ENCODE measurements at regions not wholly inside any gene's neighbourhood (a gene's known extent, or its start where the extent isn't known, plus 50 kb on each side); places are given as distances from the start of the nearest gene placed in this dataset.
"Not testable (repeated sequence)": the region's sequence is repeated elsewhere in the genome, so short reads cannot be mapped to it uniquely, and the experiment has no call there.

DNA sequence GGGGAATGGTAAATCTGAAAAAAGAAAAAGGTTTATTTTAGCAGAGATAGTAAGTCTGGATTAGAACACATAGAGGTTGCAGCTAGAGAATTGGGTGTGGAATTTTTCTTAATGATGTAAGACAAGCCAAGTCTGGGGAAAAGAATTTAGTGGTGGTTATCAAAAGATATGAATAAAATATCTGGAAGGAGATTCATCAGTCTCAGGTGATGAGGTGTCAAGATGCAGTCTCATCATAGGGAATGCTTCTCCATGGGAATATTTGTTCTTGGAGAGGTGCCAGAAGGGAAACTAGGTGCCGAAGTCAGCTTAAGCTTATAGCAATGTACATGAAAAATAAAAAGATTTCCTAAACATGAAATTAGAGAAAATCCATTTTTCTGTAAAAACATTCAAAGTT lies 504.1 kb upstream of the NR3C2 start:
- DNase-seq, result no peak

DNA sequence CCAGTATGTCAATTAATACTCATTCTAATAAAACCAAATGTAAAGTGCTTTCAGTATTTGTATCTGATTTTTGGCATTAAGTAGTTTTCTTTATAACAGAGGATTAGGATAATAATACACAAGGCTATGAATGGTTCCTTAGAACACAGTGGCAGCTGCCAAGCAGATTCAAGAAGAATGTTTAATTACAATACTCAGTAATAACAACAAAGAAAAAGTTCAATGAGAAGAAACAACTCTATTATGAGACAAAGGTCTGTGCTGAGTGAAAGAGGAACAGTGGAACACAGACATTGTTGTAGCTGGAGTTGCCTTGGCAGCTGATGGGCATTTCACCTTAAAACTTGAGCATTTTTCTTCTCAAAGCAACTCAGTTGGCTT lies 502.6 kb upstream of the NR3C2 start:
- DNase-seq, result no peak

DNA sequence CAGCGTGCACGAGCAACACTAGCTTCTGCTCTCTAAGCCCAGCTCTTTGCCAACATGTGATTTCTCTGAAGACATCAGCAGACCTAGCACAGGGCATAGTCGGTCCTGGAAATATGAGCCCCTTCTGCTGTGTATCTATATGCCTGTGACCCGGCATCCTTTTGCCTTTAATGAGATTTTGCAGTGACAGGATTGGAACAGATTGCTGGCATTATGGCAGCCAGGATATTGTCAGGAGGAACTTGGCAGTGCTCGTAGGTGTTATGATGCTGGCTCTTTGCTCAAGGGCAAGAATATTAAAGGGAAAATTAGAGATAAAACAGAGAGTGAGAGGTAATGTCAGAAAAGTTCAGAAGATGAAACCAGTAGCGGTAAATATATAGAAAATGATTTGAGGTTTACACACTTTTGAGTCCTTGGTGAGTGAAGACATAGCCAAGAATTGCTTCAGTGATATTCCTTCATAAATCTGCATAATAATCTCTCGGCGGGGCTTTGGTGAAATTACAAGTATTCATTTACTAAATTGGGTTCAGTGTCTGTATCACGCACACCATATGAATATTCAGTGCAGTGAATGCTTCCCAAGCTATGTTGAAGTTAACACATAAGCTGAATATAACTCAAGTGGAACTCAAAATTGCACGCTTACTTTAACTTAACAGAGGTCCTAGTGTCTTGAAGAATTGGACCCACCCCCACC lies 502.1 kb upstream of the NR3C2 start:
- no peak for DNase-seq

DNA sequence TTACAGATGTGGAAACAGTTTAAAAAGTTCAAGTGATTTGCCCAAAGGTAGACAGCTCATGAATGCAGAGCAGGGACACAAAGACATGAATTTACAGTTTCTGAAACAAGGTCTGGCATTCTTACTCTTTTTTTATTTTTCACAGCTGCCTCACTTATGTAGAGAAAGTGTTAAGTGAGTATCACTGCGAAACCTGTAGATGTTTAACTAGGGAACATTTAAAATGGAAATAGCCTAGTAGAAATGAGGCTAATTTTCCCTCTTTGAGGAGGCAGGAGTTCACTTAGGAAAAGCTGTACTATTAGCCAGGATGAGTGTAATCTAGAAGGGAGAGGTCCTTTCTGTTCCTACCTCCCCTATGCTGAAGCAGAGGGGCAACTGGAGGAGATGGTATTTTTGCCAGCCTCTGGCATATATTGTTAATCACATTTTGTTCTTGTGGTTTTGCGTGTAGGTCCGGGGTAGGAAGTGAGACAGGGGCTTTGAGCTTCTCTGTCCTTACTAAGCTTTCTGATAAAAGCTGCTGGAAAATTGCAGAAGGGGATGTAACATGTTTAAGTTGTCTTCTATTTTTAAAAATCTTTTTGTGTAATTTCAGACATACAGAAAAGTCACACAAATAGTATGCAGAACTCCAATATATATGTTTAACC lies 492.8 kb upstream of the NR3C2 start:
- DNase-seq, result no peak

DNA sequence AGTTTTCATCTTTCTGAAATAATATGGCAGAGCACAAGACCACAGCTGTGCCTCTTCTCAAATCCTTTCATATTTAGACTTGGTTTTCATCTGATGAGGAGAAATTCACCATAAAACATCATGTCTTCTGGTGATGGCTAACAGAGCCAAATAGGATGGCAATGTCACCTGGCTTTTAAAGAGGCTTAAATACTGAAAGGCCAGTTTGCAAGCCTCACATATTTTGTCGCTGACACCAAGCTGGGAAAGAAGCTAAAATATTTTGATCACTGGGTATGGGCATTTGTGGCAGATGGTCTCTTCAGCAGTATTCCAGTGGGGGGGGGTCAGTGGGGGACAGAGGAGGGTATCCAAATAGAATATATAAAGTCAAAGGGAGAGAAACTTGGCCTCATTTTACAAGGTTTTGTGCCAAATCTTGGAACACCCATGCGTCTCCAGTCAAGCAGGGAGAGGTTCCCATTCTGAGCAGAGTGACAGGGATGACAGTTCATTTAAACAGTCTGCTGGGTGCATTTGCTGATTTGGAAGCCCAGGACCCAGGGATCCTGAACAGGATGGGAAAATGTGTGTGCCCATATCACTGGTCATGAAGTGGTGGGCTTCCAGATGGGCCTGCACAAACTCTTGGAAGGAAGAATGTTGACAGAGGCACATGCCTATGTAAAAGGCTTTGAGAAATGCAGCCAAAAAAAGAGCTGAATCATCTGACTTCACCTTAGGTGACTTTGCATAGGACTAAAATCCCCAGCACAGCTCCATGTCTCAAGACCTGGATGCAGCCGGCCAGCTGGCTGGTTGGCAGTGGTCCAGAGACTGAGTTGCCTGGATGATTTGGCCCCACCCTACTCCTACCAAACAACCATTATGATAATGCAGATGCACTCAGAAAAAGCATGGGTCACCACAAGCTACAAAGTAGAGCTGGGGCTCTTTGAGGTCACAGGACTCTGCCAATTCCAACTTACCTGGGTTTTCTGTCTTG lies 484.4 kb upstream of the NR3C2 start:
- no peak for DNase-seq

DNA sequence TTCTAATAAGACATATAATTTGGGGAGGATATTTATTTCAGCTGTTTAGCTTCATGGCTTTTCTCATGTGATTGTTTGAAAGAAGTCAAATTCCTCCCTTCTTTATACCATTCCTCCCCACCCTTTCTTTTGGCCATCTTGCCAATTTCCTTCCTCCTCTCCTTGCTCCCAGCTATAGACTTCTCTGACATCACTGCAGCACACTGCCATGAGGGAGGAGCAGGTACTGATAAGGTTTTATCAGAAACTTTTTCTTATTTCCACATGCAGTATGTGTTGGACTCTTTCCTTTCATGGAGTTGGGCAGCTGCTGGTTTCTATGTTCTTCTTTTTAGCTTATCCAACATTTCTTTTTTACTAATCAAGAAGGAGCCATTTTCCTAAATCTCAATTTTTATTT lies 481.7 kb upstream of the NR3C2 start:
- no peak for DNase-seq

DNA sequence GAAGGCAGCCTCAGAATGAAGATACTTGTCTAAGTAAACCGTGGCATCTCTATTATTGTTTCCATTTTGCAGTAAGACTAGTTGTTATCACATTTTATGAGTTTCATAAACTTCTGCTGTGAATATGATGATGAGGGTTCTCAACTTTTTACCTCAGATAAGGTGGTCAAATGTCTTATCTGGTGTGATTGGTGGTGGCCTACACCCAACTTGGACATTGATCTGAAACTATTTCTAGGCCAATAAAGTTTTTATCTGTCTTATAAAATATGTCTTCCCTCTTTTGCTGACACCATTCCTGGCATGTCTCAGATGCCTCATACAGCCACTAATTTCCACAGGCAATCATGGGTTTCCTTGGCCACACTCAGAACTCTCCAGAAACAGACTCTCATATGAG lies 480.3 kb upstream of the NR3C2 start:
- DNase-seq, result no peak

DNA sequence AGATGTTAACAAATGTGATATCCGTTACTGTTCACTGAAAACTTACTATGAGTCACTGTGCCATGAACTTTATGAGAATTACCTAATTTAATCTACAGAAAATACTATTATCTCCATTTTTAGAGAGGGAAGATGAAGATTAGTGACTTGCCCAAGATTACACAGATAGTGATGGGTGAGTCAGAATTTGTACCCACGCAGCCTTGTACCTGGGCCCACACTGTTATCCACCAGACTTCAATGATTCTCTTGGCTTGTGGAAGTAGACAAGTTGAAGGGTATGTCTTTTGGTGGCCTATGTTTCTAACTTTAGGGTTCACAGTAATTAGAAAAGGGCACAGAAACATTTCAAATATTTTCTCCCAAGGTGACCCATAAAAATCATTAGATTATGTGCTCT lies 472.5 kb upstream of the NR3C2 start:
- no peak for DNase-seq

DNA sequence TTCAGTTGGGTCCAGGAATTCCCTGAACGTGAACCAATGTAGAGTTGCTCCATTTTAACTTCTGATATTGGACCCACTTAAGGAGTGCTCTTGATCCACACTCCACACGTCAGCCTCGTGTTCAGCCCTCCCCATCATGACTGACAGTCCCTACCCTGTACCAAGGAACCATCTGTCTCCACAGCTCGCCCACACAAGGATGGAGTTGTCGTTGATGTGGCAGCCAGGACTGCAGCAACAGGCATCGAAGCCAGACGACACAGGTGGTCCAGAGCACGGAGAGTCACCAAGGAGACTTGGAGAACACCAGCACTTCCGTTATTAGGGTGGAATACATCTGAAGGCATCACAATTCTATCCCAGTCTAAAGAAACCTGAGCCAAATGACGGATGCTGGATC lies 472.1 kb upstream of the NR3C2 start:
- DNase-seq, result no peak

DNA sequence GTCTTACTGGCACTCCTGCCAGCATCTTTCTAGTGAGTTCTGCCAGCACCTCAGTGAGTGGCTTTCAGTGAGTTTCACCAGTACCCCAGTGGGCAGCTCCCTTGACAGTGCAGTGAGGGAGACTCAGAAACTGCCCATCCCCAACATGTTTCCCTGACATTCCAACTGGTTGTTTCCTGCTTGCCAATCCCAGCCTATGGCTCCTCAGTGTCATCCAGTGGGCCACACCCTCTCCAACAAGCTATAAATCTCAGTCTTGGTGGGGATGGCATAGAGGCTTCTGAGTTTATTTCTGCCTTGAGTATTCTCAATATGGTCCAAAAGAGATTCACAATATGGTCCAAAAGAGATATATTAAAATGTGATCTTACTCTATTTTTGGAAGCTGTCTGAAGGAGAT lies 461.2 kb upstream of the NR3C2 start:
- no peak for DNase-seq

DNA sequence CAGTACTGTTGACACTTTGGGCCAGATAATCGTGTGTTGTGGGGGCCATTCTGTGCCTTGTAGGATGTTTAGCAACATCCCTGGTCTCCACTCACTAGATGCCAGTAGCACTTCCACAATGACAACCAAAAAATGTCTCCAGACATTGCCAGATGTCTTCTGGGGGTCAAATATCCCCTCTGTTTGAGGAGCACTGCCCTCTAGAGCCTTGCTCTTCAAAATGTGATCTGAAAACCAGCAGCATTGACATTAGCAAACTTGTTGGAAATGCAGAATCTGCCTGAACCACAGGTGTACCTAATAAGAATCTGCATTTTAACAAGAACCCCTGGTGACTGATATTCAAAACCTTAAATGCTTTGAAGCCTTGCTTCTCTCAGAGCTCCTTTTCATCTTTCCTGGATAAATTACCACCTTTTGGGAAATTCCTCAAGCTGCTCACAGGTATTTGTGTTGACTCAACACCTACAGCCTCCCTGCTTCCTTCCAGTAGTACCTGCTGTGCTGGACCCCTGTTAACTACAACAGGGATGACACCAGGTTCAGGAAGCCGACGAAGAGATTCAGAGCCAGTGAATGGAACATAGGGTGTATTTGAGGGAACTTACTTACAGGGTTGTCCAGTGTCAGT lies 459.0 kb upstream of the NR3C2 start:
- no peak for DNase-seq

DNA sequence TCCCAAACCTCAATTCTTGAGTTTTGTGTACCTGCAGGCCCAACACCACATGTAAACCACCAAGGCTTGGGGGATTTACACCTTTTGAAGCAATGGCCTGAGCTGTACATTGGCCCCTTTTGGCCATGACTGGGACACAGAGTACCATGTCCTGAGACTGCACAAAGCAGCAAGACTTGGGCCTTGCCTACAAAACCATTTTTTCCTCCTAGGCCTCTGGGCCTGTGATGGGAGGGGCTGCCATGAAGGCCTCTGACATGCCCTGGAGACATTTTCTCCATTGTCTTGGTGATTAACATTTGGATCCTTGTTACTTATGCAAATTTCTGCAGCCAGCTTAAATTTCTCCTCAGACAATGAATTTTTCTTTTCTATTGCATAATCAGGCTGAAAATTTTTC lies 455.9 kb upstream of the NR3C2 start:
- DNase-seq, result not testable (repeated sequence)

DNA sequence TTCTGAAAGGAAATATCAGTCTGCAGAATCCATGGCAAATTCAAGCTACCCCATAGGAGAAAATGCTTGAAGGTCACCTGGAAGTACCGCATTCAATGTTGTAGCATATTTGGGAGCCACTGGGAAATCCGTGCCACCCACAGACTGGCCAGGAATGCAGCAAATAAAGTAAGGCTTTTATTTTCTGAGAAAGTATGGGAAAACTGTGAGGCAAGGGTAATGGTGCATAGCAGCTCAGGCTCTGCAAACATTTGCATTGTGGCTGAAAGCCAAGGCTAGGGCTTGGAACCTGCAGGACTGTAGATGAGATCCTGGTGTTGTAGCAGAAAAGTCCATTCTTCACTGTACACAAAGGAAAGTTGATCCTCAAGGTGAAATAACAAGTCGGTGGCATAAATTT lies 450.9 kb upstream of the NR3C2 start:
- no peak for DNase-seq

DNA sequence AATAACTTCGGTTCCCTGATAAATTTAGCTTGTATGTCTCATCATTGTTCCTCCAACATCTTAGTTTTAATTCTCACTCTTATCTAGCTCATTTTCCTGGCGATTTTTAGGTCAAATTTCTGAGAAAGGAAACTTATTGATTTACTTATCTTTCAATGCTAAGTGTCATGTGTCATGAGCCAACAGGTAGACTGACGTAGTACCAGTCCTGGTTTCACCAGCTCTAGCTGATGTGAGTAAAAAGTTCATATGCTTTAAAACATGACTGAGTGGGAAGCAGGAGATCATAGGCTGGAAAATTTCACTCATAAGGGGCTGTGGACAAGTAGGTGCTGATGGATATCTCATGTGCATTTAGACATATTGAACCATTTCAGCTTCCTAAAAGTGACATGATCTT lies 441.7 kb upstream of the NR3C2 start:
- DNase-seq, result no peak

DNA sequence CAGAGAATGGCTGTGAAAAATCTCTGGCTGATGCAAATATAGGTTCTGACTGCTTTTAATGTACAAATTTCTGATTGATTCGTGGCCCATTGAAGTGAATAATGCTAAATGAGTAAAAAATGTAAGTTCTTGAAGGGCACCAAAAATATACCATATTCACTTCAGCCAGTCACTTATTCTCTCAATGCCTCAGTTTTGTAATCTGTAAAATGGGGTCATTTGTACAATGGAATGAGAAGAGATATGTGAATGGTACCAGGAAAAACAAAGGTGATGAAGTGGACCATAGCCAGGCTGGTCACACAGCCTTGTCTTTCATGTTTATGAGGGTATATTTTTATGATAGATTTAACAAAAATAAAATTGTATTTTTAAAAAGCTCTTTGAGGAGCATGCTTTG lies 441.2 kb upstream of the NR3C2 start:
- no peak for DNase-seq

DNA sequence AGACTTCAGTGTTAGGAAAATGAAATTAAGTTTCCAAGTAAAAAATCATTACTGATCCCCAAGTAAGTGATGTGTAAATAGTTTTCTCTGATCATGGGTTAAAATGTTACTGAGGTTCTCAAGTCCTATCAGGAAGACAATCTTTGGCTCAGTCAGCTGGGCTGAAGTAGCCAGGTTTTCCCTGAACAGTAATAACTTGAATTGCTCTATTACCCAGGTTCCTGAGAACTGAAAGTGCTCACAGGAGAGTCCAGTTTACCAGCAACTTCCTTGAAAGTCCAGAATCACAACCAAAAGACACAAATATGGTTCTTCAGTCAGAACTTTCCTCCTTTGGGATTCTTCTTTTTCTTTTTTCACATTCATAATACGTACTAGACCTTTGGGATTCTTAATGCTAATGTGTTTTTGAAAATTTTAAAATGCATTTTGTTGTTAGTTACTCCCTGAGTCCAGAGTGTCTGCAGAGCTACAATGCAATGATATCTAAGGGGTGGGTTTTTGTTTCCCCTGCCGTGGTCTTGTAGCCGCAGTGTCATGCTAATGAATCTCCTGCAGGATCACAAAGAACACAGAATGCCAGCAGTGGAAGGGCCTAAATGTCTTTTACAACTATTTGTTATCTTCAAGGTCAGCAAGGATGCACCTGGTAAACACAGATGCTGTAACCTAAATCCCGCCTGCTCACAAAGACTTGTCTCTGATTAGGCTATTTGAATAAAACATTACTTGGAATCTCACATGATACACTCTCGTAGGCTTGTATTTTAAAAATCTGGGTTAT lies 439.8 kb upstream of the NR3C2 start:
- no peak for DNase-seq

DNA sequence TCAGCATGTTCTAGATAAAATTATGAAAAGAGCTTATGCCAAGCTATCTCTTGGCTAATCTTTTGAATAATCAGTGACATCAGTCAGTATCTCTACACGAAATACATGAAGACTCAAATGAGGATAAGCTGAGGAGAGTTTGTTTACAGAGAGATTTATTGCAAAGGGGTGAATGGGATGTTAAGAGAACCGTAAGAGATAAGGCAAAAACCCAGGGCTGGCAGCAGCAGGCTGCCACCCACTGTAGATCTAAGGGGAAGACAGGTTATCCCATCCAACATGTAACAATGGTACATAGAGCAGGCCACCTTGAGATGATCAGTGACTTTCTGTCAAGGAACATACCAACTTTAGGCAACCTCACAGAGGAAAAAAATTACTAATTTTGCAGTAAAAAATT lies 432.1 kb upstream of the NR3C2 start:
- no peak for DNase-seq

DNA sequence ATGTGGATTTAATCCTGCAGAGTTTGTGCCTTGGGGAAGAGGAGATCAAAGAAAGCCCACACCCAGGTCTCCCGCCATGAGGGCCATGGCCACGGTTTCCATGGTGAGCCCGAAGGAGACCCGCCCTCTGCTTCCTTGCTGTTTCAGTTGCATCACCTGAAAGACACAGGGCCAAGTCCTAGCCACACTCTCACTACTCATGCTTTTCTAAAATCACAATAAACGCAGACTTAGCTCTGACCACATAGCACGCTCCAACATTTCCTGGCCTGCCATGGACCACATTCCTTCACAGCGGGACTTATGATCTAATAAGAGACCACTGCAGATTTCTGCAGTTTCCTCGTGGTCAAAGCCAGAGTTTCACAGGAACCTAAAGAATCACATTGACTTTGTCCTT lies 426.0 kb upstream of the NR3C2 start:
- no peak for DNase-seq

DNA sequence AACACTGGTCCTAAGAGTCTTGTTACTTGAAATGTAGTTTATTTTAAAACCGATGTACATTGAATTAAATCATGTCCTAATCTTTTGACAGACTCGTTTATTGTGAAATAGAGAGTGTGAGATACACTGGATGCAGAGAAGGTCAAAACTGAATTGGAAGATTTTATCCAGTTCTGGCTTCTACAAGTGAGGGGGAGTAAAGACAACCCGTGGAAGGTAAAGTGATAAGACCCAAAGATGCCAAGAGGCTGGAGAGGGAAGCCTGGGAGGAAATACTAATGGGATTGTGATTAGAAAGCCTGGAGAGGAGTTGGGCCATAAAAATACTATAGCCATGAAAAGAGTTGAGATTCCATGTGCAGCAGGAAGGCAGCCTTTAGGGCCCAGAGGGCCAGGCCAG lies 424.5 kb upstream of the NR3C2 start:
- no peak for DNase-seq

DNA sequence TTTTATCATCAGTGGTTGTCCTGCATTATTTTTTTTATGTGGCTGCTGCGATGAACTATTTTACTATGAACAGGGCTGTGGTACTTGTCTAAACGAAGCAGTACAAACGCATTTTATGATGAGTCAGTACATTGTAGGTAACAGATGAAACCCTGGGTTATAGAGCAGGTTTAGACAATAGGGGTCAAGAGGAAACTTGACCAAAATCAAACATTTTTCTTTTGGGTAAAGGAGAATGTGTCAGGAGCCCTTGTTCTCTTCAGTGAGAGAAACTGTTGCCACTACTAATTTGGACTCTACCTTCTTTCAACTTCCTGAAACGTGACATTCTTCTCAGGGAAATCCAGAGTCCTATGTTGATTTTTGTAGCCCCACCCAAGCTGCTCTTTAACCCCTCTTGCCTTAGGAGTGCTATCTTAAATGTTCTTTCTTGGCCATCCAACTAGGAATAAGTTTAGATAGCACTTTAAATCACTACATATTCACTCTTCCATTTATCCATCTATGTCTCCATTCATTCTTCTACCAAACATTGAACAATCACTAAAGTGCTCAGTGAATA lies 415.8 kb upstream of the NR3C2 start:
- DNase-seq, result no peak

DNA sequence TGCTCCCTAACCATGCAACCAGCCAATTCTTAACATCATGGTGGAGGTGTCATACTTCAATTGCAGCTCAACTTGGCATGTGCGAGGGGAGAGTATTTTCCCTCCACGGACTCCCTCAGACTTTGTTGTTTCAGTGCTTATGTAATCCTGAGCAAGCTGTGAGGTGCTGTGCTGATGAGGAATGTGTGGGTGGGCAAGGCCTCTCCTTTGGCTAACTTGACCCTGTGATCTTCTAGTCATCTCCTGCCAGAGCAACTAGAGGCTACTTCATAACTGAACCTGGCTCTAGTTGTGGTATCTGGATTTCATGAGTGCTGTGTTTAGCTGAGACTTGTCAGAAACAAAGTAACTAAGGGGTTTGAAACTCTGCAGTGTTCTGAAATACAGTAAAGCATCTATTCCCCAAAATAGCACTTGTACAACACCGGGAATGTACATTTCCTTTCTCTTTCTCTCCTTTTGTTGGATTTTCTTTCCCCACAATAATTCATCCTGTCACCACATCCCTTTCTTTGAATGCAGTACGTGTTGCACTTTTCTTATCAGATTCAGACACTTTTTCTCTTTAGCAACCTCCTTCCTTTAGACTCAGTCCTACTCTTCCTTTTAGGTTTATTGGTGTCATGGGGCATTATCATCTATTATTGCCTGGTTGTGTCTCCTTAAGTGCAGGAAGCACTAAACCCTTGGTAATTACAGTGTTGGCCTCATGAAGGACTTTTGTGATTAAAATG lies 415.2 kb upstream of the NR3C2 start:
- DNase-seq, result no peak

DNA sequence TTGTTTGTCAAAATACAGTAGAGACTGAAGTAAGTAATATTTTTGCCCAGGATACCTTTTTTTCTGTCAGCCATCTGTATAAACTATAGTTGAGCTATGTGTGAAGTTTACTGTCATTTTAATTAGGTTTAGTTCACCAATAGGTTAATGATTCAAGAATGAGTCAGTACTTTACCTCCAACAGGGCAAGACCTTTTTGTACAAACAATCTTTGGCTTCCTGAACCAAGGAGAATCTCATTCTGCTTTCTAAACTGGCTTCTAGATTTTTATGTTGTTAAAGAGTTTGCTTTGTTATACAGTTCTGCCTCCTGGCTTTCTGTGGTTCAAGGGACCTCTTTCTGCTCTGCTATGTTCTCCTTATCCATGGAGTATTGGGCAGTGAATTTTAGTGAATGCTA lies 412.0 kb upstream of the NR3C2 start:
- no peak for DNase-seq
